ENCODE measurements at regions not wholly inside any gene's neighbourhood (a gene's known extent, or its start where the extent isn't known, plus 50 kb on each side); places are given as distances from the start of the nearest gene placed in this dataset.

DNA sequence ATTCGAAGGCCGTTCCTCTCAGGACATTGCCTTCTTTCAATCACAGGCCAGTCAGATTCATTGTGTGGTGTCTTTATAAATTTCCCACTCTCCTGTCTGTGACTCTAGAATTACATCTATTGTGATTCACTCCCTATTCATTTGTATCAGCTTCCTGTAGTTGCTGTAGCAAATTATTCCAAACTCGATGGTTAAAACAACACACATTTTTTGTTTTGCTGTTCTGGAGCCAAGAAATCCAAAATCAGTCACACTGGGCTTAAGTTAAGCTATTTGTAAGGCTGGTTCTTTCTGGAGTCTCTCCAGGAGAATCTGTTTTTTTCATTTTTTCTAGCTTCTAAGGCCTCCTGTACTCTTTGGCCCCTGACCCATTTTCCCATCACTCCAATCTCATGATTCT lies 1487.0 kb upstream of the SLC10A2 start:
- TF ChIP-seq, protein P1, sequence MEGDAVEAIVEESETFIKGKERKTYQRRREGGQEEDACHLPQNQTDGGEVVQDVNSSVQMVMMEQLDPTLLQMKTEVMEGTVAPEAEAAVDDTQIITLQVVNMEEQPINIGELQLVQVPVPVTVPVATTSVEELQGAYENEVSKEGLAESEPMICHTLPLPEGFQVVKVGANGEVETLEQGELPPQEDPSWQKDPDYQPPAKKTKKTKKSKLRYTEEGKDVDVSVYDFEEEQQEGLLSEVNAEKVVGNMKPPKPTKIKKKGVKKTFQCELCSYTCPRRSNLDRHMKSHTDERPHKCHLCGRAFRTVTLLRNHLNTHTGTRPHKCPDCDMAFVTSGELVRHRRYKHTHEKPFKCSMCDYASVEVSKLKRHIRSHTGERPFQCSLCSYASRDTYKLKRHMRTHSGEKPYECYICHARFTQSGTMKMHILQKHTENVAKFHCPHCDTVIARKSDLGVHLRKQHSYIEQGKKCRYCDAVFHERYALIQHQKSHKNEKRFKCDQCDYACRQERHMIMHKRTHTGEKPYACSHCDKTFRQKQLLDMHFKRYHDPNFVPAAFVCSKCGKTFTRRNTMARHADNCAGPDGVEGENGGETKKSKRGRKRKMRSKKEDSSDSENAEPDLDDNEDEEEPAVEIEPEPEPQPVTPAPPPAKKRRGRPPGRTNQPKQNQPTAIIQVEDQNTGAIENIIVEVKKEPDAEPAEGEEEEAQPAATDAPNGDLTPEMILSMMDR (conservative IDR thresholded peaks at IDR 0.05; ENCODE audit: low read depth, low read length): no peak
- TF ChIP-seq EZH2 (IDR thresholded peaks at IDR 0.05; ENCODE audit: low read length, unreplicated experiment) (no peak), EZH2phosphoT487 (IDR thresholded peaks at IDR 0.05; ENCODE audit: borderline replicate concordance, low read length) (no peak)
